IMR-90 (cell line): ENCODE measurements at regions not wholly inside any gene's neighbourhood (a gene's known extent, or its start where the extent isn't known, plus 50 kb on each side); places are given as distances from the start of the nearest gene placed in this dataset.

Source experiments
- ATAC-seq: fragments of 200-7000 bp; cut with Tn5 transposase; 2 replicates; pipeline ENCODE4 v1.9.1; 2020; ENCODE audit warnings: low read depth, mild to moderate bottlenecking, moderate library complexity
- BruUV-seq: library from RNA; stranded (reverse); fragments of 400-500 nt; replicated peaks from 2 replicates; lab custom pipeline; 2021; lab: Mats Ljungman, UMichigan
- CTCF ChIA-PET: fragments of 300-600 bp; formaldehyde crosslinking; extraction: SDS; loops from one replicate; lab custom pipeline; 2021; ENCODE audit warnings: antibody characterized with exemption; lab: Yijun Ruan, JAX
- POLR2A ChIA-PET: fragments of 300-600 bp; sonication (Branson Sonifier 250); formaldehyde crosslinking; loops from one replicate; lab custom pipeline; 2022; ENCODE audit warnings: antibody characterized with exemption; ENCODE audit not compliant: unreplicated experiment; lab: Charles Lee
- DNase-seq: peaks from one replicate; pipeline ENCODE4 v3.0.0; 2013
- H2AFZ ChIP-seq: replicated peaks from 2 replicates; pipeline ENCODE3; 2013; ENCODE audit warnings: low read length, mild to moderate bottlenecking; ENCODE audit not compliant: poor library complexity
- H2AK5ac ChIP-seq: 2 replicates; pipeline ENCODE4 v1.6.1; 2013; ENCODE audit warnings: low read depth, low read length, inconsistent platforms
- H2AK9ac ChIP-seq: replicated peaks from 2 replicates; pipeline ENCODE3; 2013; ENCODE audit warnings: mild to moderate bottlenecking, low read depth, low read length, moderate library complexity; ENCODE audit not compliant: poor library complexity
- H2BK120ac ChIP-seq: 2 replicates; pipeline ENCODE4 v1.6.1; 2013; ENCODE audit warnings: low read depth, low read length, inconsistent platforms
- H2BK15ac ChIP-seq: 3 replicates; pipeline ENCODE4 v1.6.1; 2013; ENCODE audit warnings: low read depth, low read length, inconsistent platforms
- H2BK20ac ChIP-seq: 2 replicates; pipeline ENCODE4 v1.6.1; 2013; ENCODE audit warnings: low read depth, mild to moderate bottlenecking, inconsistent platforms, low read length, moderate library complexity
- H2BK5ac ChIP-seq: 2 replicates; pipeline ENCODE4 v1.6.1; 2013; ENCODE audit warnings: mild to moderate bottlenecking, low read depth, low read length, inconsistent platforms; ENCODE audit not compliant: poor library complexity, severe bottlenecking
- H3K14ac ChIP-seq: replicated peaks from 2 replicates; pipeline ENCODE4 v1.6.1; 2013; ENCODE audit warnings: low read depth, low read length, inconsistent platforms
- H3K18ac ChIP-seq: 2 replicates; pipeline ENCODE4 v1.6.1; 2013; ENCODE audit warnings: low read depth, low read length, control low read depth
- H3K23ac ChIP-seq: 2 replicates; pipeline ENCODE4 v1.6.1; 2013; ENCODE audit warnings: low read depth, low read length, inconsistent platforms
- H3K27ac ChIP-seq: 2 replicates; pipeline ENCODE4 v1.5.1; 2013; ENCODE audit warnings: mild to moderate bottlenecking, control low read depth, low read length; ENCODE audit not compliant: insufficient read depth
- H3K27me3 ChIP-seq: 2 replicates; pipeline ENCODE4 v1.6.1; 2013; ENCODE audit warnings: low read length; ENCODE audit not compliant: control insufficient read depth, insufficient read depth
- H3K36me3 ChIP-seq: 2 replicates; pipeline ENCODE4 v1.6.1; 2013; ENCODE audit warnings: low read length, mixed read lengths; ENCODE audit not compliant: control insufficient read depth, insufficient read depth
- H3K4ac ChIP-seq: 2 replicates; pipeline ENCODE4 v1.6.1; 2013; ENCODE audit warnings: low read depth, low read length, inconsistent platforms
- H3K4me1 ChIP-seq: 2 replicates; pipeline ENCODE4 v1.6.1; 2013; ENCODE audit warnings: low read length, mixed read lengths; ENCODE audit not compliant: control insufficient read depth, insufficient read depth
- H3K4me2 ChIP-seq: 2 replicates; pipeline ENCODE4 v1.6.1; 2013; ENCODE audit warnings: low read depth, mild to moderate bottlenecking, control low read depth, low read length, moderate library complexity
- H3K4me3 ChIP-seq: 2 replicates; pipeline ENCODE4 v1.5.1; 2013; ENCODE audit warnings: low read depth, mild to moderate bottlenecking, control low read depth, low read length, moderate library complexity; ENCODE audit not compliant: insufficient read depth
- H3K56ac ChIP-seq: 2 replicates; pipeline ENCODE4 v1.6.1; 2013; ENCODE audit warnings: low read length, inconsistent platforms; ENCODE audit not compliant: insufficient read depth; ENCODE audit errors: extremely low read depth
- H3K79me1 ChIP-seq, 2 experiments: 2 replicates each; pipeline ENCODE4 v1.6.1; 2013; ENCODE audit warnings: low read length in 2 of 2, inconsistent platforms in 1 of 2, low read depth in 1 of 2
- H3K9ac ChIP-seq: 2 replicates; pipeline ENCODE4 v1.6.1; 2013; ENCODE audit warnings: low read depth, low read length, control low read depth
- H3K9me1 ChIP-seq: 2 replicates; pipeline ENCODE4 v1.6.1; 2013; ENCODE audit warnings: low read length, inconsistent platforms; ENCODE audit not compliant: insufficient read depth
- H3K9me3 ChIP-seq: 2 replicates; pipeline ENCODE4 v1.6.1; 2013; ENCODE audit warnings: low read length; ENCODE audit not compliant: control insufficient read depth, insufficient read depth
- H4K20me1 ChIP-seq: 2 replicates; pipeline ENCODE4 v1.6.1; 2013; ENCODE audit warnings: low read length, inconsistent platforms; ENCODE audit not compliant: insufficient read depth
- H4K5ac ChIP-seq: 2 replicates; pipeline ENCODE4 v1.6.1; 2013; ENCODE audit warnings: mild to moderate bottlenecking, low read depth, low read length, control low read depth
- H4K8ac ChIP-seq, 2 experiments: 2 replicates each; pipeline ENCODE4 v1.6.1; 2013; ENCODE audit warnings: low read depth in 2 of 2, low read length in 2 of 2, control low read depth in 1 of 2, inconsistent platforms in 1 of 2
- H4K91ac ChIP-seq: 2 replicates; pipeline ENCODE4 v1.6.1; 2013; ENCODE audit warnings: low read depth, low read length, inconsistent platforms; ENCODE audit not compliant: insufficient read depth
- BHLHE40 ChIP-seq: fragments of 150-350 bp; IDR thresholded peaks from 2 replicates; pipeline ENCODE4 v1.6.1; 2016; ENCODE audit warnings: mild to moderate bottlenecking, low read depth, low read length
- CEBPB ChIP-seq: IDR thresholded peaks from 2 replicates; pipeline ENCODE4 v1.6.1; 2012; ENCODE audit warnings: low read depth, low read length, improper control_type of control experiment
- CHD1 ChIP-seq: IDR thresholded peaks from 2 replicates; pipeline ENCODE4 v1.6.1; 2012; ENCODE audit warnings: low read depth, low read length, improper control_type of control experiment
- FOS ChIP-seq: fragments of 150-350 bp; IDR thresholded peaks from 2 replicates; pipeline ENCODE4 v1.6.1; 2016; ENCODE audit warnings: low read depth, low read length
- MAZ ChIP-seq: IDR thresholded peaks from 2 replicates; pipeline ENCODE4 v1.6.1; 2012; ENCODE audit warnings: low read depth, mild to moderate bottlenecking, low read length, improper control_type of control experiment, moderate library complexity, borderline replicate concordance
- MXI1 ChIP-seq: IDR thresholded peaks from 2 replicates; pipeline ENCODE4 v1.6.1; 2012; ENCODE audit warnings: low read depth, mild to moderate bottlenecking, low read length, moderate library complexity, borderline replicate concordance
- NFE2L2 ChIP-seq: fragments of 150-350 bp; IDR thresholded peaks from 2 replicates; pipeline ENCODE4 v1.6.1; 2016; ENCODE audit warnings: low read depth, mild to moderate bottlenecking, low read length
- POLR2A ChIP-seq: IDR thresholded peaks from 2 replicates; pipeline ENCODE4 v1.6.1; 2012; ENCODE audit warnings: mild to moderate bottlenecking, low read depth, low read length
- RAD21 ChIP-seq: IDR thresholded peaks from 2 replicates; pipeline ENCODE4 v1.6.1; 2012; ENCODE audit warnings: low read length, improper control_type of control experiment
- RCOR1 ChIP-seq: IDR thresholded peaks from 2 replicates; pipeline ENCODE4 v1.6.1; 2012; ENCODE audit warnings: mild to moderate bottlenecking, low read length, improper control_type of control experiment; ENCODE audit not compliant: insufficient replicate concordance
- SMC3 ChIP-seq: fragments of 150-350 bp; IDR thresholded peaks from 2 replicates; pipeline ENCODE4 v1.6.1; 2016; ENCODE audit warnings: low read depth, mild to moderate bottlenecking, antibody characterized with exemption, low read length, moderate library complexity
- WGBS, 2 experiments: methylation state at CpG; one replicate each; pipeline versions ENCODE4 v1.1.5 to v1.1.7; 2013; ENCODE audit warnings: missing lambda C conversion rate in 2 of 2; ENCODE audit not compliant: insufficient read length in 1 of 2; ENCODE audit errors: extremely low coverage in 2 of 2; 5-methylcytosine and 5-hydroxymethylcytosine counted together
- dilution Hi-C: fragments of 300-500 bp; cut with HindIII; formaldehyde crosslinking; loops from one replicate; pipeline ENCODE4 v1.14.3; 2018; ENCODE audit warnings: low sequenced_read_pairs; ENCODE audit not compliant: unreplicated experiment
- in situ Hi-C: fragments of 300-500 bp; cut with MboI; formaldehyde crosslinking; loops from 3 replicates; pipeline ENCODE4 v1.14.3; 2019; ENCODE audit warnings: low sequenced_read_pairs, inconsistent platforms, mixed read lengths
- intact Hi-C: fragments of 100-400 bp; cut with micrococcal nuclease; formaldehyde crosslinking; loops from 2 replicates; pipeline ENCODE4 v1.10.0; 2022
- TF ChIP-seq, protein P1 (sequence below): conservative IDR thresholded peaks from 2 replicates; pipeline ENCODE4 v1.5.1; 2012; ENCODE audit warnings: mild to moderate bottlenecking, low read depth, low read length, improper control_type of control experiment
- TF ChIP-seq, protein P2 (sequence below): fragments of 150-350 bp; IDR thresholded peaks from 2 replicates; pipeline ENCODE4 v1.6.1; 2016; ENCODE audit warnings: low read depth, mild to moderate bottlenecking, low read length, moderate library complexity, borderline replicate concordance
- TF ChIP-seq, protein P3 (sequence below): fragments of 150-350 bp; IDR thresholded peaks from 2 replicates; pipeline ENCODE4 v1.6.1; 2017; ENCODE audit warnings: mild to moderate bottlenecking, antibody characterized with exemption, low read length, low read depth

DNA sequence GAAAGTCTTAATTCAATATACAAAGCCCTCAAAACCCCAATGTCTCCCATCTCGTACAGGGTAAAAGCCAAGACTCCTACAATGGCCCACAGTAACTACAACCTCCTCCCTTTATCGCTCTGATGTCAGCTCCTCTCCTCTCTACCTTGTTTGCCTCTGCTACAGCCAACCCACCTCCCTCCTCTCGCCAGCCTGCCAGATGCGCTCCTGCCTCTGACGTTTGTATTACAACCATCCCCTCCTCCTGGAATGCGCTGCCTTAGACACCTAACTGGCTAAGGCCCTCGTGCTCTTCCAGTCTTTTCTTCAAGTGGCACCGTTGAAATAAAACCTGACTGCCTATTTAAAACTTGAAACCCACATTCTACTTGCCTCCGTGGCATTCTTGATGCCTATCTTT lies 115.3 kb upstream of the MYO3A start:
- CTCF ChIA-PET, result interaction anchor here (0.8 kb wide), 1 partner anchor 57 kb away, joined by 3 read pairs; no protein-coding TSS in a partner anchor
- Histone ChIP-seq H2AK9ac (no peak overlapping the region), H3K4ac (no peak overlapping the region), H3K4me2 (no peak overlapping the region), H3K9ac (no peak overlapping the region), H3K9me3 (peaks cover 14% of the 10 kb centered on the region), H3K9me1 (no peaks in the 10 kb centered on the region), H3K14ac (no peak overlapping the region), H4K8ac (no peak overlapping the region), H3K18ac (no peak overlapping the region), H3K56ac (no peak overlapping the region), H3K79me1 (no peaks in the 10 kb centered on the region), H2BK20ac (no peak overlapping the region), H4K20me1 (no peaks in the 10 kb centered on the region), H3K4me3 (no peak overlapping the region), H2BK15ac (no peak overlapping the region), H3K4me1 (no peaks in the 10 kb centered on the region), H2BK120ac (no peak overlapping the region), H3K27ac (no peak overlapping the region), H2AK5ac (no peak overlapping the region), H3K23ac (no peak overlapping the region), H2AFZ (no peak overlapping the region), H4K91ac (no peak overlapping the region), H4K5ac (no peak overlapping the region), H3K36me3 (no peaks in the 10 kb centered on the region), H2BK5ac (no peak overlapping the region), H3K27me3 (no peaks in the 10 kb centered on the region)
- intact Hi-C loops, result no loop called here
- in situ Hi-C loops, result no loop called here
- POLR2A ChIA-PET, result no interaction called here
- ATAC-seq (no peak), DNase-seq (no peak)
- 14% methylated on average over 6 of the region's 9 CpGs; no CpG with 5 or more reads in 1 of the 2 experiments for WGBS, 2 experiments
- no peak for TF ChIP-seq MXI1
- TF ChIP-seq, protein P1, sequence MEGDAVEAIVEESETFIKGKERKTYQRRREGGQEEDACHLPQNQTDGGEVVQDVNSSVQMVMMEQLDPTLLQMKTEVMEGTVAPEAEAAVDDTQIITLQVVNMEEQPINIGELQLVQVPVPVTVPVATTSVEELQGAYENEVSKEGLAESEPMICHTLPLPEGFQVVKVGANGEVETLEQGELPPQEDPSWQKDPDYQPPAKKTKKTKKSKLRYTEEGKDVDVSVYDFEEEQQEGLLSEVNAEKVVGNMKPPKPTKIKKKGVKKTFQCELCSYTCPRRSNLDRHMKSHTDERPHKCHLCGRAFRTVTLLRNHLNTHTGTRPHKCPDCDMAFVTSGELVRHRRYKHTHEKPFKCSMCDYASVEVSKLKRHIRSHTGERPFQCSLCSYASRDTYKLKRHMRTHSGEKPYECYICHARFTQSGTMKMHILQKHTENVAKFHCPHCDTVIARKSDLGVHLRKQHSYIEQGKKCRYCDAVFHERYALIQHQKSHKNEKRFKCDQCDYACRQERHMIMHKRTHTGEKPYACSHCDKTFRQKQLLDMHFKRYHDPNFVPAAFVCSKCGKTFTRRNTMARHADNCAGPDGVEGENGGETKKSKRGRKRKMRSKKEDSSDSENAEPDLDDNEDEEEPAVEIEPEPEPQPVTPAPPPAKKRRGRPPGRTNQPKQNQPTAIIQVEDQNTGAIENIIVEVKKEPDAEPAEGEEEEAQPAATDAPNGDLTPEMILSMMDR, result no peak
- TF ChIP-seq POLR2A, result no peak
- TF ChIP-seq, protein P2, sequence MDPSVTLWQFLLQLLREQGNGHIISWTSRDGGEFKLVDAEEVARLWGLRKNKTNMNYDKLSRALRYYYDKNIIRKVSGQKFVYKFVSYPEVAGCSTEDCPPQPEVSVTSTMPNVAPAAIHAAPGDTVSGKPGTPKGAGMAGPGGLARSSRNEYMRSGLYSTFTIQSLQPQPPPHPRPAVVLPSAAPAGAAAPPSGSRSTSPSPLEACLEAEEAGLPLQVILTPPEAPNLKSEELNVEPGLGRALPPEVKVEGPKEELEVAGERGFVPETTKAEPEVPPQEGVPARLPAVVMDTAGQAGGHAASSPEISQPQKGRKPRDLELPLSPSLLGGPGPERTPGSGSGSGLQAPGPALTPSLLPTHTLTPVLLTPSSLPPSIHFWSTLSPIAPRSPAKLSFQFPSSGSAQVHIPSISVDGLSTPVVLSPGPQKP, result no peak
- no peak for TF ChIP-seq MAZ
- no peak for TF ChIP-seq BHLHE40
- TF ChIP-seq CEBPB, result no peak
- TF ChIP-seq NFE2L2, result no peak
- TF ChIP-seq FOS, result no peak
- TF ChIP-seq CHD1, result no peak
- TF ChIP-seq RAD21, result no peak
- no peak for TF ChIP-seq RCOR1
- TF ChIP-seq, protein P3, sequence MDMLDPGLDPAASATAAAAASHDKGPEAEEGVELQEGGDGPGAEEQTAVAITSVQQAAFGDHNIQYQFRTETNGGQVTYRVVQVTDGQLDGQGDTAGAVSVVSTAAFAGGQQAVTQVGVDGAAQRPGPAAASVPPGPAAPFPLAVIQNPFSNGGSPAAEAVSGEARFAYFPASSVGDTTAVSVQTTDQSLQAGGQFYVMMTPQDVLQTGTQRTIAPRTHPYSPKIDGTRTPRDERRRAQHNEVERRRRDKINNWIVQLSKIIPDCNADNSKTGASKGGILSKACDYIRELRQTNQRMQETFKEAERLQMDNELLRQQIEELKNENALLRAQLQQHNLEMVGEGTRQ, result no peak
- TF ChIP-seq SMC3, result no peak
- BruUV-seq, result no TSS peak
- dilution Hi-C loops, result no loop called here
